ENCODE measurements at regions not wholly inside any gene's neighbourhood (a gene's known extent, or its start where the extent isn't known, plus 50 kb on each side); places are given as distances from the start of the nearest gene placed in this dataset.
"Not testable (repeated sequence)": the region's sequence is repeated elsewhere in the genome, so short reads cannot be mapped to it uniquely, and the experiment has no call there.

GRCh38 chr13:107809125-107809524 lies 406.2 kb downstream of the LIG4 start:
- no peak for DNase-seq

DNA sequence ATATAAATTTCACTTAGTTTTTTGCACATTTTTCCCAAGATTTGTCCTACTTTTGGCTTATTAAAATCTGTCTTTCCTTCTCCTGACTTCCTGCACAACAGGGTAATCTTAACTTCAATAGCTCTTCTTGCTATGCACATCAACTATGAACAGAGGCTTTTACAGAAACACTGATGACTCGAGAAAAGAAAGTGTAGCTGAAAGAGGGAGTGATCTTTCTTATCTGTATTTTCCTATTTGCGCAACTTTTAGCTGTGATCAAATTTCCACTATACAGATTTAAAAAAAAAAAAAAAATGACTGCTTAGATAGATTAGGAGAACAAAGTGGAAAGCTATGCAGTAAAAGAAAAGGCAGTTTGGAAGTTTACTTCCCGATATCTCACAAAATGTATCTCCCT lies 406.9 kb downstream of the LIG4 start:
- no peak for DNase-seq

- peak; percentile 92 for DNase-seq
Observed at GRCh38 chr13:107807306-107808073, 407.8 kb downstream of the LIG4 start.

- DNase-seq, result no peak
Observed at GRCh38 chr13:107806726-107807125, 408.6 kb downstream of the LIG4 start.

DNA sequence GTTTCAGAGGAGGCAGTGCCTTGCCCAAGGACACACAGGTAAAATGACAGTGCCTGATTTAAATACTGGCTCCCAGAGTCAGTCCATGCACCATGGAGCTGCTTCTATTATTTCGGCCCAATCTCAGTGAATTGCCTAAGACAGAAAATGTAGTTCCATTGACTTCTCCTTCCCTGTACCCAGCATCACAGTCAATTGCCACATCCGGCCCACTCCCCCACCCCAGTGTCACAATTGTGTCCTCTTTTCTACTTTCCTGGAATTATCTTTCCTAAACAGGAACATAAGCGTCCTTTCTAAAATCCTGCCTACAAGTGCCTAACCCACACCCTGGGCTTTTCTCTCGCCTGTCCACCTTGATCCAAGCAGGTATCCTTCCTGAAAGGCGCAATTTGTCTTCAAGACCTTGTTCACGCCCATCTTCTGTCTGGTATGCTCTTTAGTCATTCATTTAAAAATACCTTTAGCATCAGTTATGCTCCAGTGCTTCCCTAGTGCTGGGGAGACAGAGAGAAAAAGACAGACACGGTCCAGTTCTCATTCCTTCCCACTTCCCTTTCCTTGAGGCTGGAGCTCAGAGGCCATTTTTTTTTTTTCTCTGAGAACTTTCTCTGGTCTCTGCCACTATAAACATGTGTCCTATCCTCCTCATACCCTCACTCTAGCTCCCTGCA lies 411.4 kb downstream of the LIG4 start:
- DNase-seq, result peak; percentile 38

- DNase-seq, result no peak
Observed at GRCh38 chr13:107801621-107802020, 413.7 kb downstream of the LIG4 start.

GRCh38 chr13:107799001-107799400 lies 416.3 kb downstream of the LIG4 start:
- peak; percentile 51 for DNase-seq

DNA sequence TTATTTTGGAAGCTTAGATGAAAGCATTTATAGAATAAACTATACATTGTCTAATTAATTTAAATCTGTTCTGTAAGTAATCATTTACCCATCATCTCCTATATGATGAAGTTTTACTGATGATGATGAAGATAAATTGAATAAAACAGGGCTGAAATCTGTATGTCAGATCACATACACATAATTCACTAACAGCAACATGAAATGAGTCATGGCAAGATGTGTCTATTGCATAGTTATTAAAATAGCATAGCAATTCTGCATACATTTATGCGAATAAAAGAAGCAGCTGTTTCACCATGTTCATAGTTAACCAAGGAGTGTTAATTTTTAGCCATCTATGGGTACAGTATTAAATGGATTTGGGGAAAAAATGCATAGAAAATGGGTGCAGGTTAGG lies 424.9 kb downstream of the LIG4 start:
- DNase-seq, result no peak

DNA sequence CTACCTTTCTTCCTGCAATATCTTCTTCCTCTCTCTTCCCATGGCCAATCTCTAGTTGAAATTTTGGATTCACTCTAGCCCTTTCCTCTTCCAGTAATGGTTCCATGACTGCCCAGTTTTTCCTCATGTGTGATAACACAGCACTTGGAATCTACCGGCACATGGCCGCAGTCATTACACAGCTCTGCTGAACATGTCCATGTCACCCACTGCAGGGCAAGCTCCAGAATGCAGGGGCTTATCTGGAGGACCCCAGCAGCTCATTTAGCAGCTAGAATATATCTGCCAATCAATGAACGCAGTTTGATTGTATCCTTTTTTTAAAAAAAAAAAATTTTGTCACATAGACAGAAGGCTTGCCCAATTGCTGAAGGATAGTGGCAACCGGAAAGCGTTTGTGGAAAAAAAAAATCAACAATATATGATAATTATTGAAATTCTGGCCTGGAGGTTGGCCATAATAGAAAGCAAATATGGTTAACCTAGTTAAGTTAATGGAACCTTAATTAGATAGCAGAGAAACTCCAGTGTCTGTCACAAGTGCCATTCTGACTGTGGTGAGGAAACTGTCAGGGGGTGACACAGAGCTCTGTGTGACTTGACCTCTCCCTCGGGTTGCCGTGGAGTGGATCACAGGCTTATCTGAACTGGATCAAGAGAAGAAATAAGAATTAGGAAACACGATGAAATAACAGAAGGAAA lies 426.7 kb downstream of the LIG4 start:
- peak; percentile 45 for DNase-seq

- DNase-seq, result not testable (repeated sequence)
Observed at GRCh38 chr13:107782646-107783045, 432.7 kb downstream of the LIG4 start.

DNA sequence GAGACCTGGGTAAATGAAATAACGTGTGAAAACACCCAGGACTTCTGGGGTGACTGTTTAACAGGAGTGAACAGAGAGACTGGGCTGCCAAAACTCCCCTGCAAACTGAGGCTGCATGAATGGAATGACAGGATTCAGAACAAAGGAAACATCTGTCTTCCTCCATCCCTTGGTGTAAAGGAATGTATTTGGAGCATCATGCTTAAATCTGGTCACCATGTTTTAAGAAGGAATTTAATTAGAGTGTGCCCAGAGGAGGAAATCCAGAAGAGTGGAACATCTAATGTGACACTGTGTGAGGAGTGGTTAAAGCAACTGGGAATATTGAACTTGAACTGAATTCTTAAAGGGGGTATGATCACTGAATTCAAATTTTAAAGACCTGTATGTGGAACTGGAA lies 437.2 kb downstream of the LIG4 start:
- DNase-seq, result no peak

- peak; percentile 79 for DNase-seq
Observed at GRCh38 chr13:107770541-107770940, 444.8 kb downstream of the LIG4 start.

DNA sequence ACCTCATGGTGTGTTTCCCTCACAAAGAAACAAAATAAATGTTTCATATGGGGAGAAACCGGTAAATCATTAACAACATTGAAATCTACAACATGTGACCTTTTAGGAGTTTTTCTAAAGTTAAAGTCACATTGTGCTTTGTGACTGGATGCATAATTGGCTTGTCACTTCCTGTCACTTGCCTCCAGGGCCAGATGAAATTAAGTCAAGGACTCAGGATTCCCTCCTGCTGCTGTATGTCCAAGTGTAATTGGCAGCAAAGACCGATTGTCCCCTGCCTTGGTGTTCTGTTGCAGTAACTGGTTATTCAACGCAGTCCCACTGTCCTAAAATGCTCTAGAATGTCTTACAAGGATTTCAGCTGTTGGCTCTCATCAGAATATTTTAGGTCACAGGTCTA lies 448.2 kb downstream of the LIG4 start:
- DNase-seq, result peak; percentile 87

DNA sequence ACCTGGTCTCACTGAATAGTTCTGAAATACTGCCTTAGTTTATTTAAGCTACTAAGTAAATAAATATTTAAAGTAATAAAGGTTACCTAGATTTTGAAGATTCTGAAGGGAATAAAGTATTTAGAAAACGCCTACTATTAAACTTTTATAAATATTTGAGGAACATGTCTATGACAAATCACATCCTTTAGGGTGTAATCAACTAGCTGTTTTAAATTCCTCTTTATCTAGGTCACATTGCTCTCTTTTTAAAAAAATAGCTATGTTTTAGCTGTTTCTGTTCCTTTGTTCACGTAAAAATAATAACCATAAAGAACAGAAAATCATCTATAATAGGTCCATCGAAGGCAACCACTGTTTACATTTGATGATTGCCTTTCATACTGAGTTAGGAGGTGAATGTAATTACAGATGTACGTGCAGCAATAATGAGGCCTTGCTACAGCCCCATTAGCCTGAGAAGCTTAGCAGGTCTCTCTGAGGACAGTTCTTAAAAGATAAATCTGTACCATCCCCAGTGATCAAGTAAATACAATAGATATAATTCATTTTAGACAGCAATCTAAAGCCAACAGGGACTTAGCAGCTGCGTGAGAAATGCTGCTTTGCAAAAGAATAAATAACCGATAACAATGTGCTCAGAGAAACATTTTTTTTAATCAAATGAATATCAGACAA lies 449.5 kb downstream of the LIG4 start:
- peak; percentile 91 for DNase-seq

DNA sequence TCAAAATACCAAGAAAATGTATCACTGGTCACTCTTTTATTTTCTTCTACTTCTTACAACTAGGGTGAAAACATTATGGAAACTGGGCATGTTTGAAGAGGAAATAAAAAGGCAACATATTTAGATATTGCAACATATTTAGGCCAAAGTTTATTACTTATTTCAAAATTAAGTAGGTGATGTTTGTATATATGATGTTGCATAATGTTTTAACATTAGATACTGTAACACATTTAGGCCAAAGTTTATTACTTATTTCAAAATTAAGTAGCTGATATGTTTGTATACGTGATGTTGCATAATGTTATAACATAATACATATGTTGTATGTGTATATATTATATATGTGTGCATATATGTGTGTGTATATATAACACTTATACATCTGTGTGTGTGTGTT lies 451.3 kb downstream of the LIG4 start:
- DNase-seq, result no peak

DNA sequence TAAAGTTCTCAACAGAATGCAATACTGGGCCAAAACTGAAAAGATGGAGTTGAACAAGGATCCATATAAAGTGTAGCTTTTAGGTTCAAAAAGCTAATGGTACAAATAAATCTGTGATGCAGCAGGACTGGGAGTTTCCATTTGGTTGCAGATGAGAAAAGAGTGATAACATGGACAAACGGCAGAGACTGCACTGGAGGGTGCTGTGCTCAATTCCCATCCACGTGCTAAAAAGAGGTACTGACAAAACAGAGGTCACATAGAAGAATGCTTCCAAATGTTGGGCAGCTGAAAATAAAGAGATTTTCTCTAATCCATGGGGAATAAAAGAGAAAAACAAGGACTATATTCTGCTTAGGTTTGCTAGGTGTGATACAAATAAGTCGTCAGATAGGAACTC lies 461.6 kb downstream of the LIG4 start:
- no peak for DNase-seq

- DNase-seq, result no peak
Observed at GRCh38 chr13:107753291-107753690, 462.0 kb downstream of the LIG4 start.

DNA sequence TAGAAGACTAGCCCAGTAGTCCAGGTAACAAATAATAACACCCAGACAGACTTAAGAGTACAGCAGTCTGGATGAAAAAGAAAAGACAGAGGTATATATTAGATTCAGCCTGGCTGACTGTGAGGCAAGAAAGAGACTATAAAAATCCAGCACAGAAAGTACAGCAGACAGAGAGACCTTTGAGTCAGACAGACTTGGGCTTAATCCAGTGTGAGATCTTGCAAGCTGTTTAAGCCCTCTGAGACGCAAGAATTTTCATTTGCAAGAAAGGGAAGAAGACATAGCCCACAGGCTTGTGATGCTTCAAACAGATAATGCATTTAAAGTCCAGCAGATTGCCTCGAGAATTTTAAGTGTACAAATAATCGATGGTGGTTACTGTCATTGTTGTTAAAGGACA lies 471.4 kb downstream of the LIG4 start:
- DNase-seq, result no peak

GRCh38 chr13:107743526-107743925 lies 471.8 kb downstream of the LIG4 start:
- peak; percentile 47 for DNase-seq

- no peak for DNase-seq
Observed at GRCh38 chr13:107743100-107743499, 472.2 kb downstream of the LIG4 start.

DNA sequence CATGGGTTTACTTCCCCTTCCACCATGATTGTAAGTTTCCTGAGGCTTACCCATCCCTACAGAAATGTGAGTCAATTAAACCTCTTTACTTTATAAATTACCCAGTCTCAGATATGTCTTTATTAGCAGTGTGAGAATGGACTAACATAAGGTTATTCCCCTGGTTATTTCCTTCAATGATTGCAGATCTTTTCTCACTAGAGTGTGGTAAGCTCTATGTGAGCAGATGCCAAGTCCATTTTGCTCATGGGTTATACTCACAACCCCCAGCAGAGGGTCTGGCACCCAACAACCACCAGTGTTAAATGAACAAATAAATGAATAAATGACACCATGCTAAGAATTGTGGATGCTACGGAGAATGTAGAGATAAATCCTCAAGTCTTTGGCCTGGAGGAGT lies 472.8 kb downstream of the LIG4 start:
- DNase-seq, result no peak

GRCh38 chr13:107738004-107738403 lies 477.3 kb downstream of the LIG4 start:
- no peak for DNase-seq

DNA sequence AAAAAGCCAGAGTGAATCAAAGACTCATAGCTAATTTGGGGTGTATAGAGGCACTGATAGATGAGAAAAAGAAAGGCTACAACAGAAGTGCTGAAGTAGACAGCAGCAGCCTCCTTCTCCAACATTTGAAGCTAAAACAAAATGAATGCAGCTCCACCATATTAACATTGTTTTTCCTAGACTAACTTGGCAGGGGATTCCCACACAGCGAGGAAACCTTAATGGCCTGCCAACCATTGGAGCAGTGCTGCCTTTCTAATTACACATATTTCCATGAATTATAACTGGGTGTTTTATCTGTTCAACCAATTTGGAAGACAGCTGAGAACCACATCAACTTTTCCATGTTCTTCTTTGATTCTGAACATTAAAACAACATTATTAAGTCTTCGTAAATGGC lies 478.6 kb downstream of the LIG4 start:
- DNase-seq, result no peak
